ENCODE measurements at regions not wholly inside any gene's neighbourhood (a gene's known extent, or its start where the extent isn't known, plus 50 kb on each side); places are given as distances from the start of the nearest gene placed in this dataset.

DNA sequence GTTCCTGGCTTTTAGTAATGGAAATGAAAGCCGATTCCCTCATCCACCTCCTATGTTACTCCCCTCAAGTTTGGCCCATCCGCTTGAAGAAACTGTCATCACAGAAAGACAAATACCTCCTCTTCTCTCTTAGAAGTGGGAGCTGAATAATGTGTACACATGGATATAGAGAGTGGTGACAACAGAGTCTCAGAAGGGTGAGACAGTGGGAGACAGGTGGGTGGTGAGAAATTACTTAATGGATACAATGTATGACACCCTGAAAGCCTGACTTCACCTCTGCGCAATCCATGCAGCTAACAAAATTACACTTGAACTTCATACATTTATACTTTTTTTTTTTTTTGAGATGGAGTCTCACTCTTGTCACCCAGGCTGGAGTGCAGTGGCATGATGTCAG is 217.5 kb downstream of the SKIDA1 start:
- TF ChIP-seq, protein P1, sequence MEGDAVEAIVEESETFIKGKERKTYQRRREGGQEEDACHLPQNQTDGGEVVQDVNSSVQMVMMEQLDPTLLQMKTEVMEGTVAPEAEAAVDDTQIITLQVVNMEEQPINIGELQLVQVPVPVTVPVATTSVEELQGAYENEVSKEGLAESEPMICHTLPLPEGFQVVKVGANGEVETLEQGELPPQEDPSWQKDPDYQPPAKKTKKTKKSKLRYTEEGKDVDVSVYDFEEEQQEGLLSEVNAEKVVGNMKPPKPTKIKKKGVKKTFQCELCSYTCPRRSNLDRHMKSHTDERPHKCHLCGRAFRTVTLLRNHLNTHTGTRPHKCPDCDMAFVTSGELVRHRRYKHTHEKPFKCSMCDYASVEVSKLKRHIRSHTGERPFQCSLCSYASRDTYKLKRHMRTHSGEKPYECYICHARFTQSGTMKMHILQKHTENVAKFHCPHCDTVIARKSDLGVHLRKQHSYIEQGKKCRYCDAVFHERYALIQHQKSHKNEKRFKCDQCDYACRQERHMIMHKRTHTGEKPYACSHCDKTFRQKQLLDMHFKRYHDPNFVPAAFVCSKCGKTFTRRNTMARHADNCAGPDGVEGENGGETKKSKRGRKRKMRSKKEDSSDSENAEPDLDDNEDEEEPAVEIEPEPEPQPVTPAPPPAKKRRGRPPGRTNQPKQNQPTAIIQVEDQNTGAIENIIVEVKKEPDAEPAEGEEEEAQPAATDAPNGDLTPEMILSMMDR (IDR thresholded peaks at IDR 0.05), result no peak
- no peak for TF ChIP-seq ZFX (IDR thresholded peaks at IDR 0.05; ENCODE audit: borderline replicate concordance)
- no peak overlapping the region for H3K27ac ChIP-seq

DNA sequence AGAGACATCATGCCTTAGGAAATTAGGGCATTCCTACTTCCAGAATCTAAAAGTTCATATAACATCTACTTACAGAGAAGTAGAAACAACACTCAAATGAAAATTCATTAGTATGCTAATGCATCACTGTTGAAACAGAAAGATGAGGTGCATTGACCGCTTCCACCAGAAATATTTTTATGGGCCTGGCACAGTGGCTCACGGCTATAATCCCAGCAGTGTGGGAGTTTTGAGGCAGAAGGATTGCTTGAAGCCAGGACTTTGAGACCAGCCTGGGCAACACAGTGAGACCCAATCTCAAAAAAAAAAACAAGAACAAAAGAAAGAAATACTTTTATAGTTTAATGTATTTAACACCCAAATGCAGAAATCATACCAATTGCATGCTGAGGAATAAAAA is 220.9 kb downstream of the SKIDA1 start:
- no peak for TF ChIP-seq ZFX (IDR thresholded peaks at IDR 0.05; ENCODE audit: borderline replicate concordance)
- TF ChIP-seq, protein P1 (IDR thresholded peaks at IDR 0.05), result no peak
- no peak overlapping the region for H3K27ac ChIP-seq

DNA sequence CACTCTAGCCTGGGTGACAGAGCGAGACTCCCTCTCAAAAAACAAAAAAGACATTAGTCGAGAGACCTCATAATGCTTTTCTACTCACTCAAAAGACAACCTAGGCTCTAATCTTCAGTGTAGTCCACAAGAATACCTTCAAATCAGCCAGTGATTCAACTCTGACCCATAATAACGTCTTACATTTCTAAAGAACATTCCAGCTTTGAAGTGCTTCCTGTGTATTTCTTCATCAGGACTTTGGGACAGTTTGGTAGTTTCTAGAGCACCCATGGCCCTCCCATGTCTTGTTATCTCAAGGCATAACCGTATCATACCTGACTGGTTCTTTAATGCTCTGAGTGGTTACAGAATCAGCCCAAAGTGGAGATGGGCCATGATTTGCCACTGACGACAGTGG is 221.3 kb downstream of the SKIDA1 start:
- no peak overlapping the region for H3K27ac ChIP-seq
- TF ChIP-seq, protein P1 (IDR thresholded peaks at IDR 0.05), result no peak
- TF ChIP-seq ZFX (IDR thresholded peaks at IDR 0.05; ENCODE audit: borderline replicate concordance), result no peak

DNA sequence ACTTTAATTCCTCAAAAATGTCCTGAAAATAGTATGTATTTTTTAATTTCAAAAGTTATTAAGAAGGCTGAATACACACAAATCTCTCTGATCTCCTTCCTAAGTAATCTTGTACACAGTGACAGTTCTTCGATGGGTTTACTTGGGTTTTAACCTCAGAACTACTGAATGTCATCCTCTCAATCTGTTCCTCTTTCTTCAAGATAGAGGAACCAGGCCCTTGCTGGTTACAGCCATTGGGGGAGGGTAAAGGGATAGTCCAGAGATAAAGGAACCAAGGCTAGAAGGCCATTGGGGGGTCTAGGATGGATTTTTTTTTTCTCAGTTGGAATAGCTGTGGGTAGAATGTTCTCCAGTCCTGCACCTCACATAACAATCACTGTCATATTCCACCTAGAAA is 224.9 kb downstream of the SKIDA1 start:
- TF ChIP-seq, protein P1 (IDR thresholded peaks at IDR 0.05), result no peak
- no peak for TF ChIP-seq ZFX (IDR thresholded peaks at IDR 0.05; ENCODE audit: borderline replicate concordance)
- H3K27ac ChIP-seq, result no peak overlapping the region

DNA sequence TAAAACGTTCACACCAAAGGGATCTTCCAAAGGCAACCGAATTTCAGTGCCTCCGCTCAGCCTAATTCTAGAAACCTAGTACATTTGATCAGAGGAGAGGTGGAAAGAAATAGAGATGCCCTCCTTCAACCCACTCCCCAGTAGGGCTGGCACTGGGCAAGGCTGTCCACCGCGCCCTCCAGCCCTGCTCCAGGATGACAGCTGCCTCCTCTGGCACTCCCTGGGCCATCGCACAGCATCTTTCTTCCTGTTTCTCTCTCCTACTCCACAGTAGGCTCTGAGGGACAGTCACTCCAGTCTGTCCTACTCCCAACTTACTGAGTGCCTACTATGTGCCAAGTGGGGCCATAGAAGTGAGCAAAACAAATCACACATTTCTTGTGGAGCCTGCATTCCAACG is 226.2 kb downstream of the SKIDA1 start:
- no peak overlapping the region for H3K27ac ChIP-seq
- TF ChIP-seq, protein P1 (IDR thresholded peaks at IDR 0.05), result no peak
- TF ChIP-seq ZFX (IDR thresholded peaks at IDR 0.05; ENCODE audit: borderline replicate concordance), result no peak

DNA sequence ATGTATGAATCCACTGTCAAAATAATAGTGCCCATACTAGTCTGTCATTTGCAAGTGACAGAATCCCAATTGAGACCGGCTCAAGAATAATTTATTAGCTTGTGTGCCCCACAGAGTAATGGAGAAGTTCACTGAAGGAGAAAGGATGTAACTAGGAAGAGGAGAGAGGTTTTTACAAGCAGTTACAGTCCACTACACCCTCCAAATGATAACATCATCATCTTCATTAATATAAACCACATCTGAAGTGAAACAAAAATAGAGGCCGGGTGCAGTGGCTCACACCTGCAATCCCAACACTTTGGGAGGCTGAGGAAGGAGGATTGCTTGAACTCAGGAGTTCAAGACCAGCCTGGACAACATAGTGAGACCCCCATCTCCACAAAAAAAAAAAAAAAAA is 226.8 kb downstream of the SKIDA1 start:
- TF ChIP-seq, protein P1 (IDR thresholded peaks at IDR 0.05), result no peak
- no peak for TF ChIP-seq ZFX (IDR thresholded peaks at IDR 0.05; ENCODE audit: borderline replicate concordance)

DNA sequence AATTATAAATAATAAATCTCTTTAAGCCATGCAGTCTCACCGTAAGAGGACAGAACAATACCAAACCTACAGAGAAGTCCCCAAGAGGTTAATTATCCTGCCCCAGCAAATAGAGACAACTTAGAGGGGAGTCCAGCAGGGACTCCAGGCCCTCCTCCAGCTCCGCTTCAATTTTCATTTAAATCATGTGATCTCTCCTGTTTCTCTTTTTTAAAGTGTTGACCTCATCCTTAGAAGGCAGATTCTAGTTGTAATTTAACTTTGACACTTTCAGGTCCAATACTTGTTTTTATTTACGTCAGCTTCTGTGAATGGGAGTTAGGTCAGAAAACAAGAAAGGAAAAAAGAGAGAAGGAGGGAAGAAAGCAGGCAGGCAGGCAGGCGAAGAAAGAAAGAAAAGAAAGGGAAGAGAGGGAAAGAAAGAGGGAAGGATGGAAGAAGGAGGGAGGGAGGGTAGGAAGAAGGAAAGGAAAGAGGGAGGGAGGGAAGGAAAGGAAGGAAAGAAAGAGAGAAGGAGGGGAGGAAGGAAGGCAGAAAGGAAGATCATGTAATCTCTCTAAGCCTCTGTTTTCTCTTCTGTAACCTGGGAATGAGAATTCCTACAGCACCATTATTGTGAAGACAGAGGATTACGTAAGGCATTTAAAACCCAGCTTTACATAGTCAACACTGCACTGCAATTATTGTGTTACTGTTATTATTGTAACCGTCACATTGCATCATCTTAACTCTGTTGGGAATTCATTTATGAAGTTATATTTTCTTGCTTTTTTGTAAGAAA is 227.7 kb downstream of the SKIDA1 start:
- H3K27ac ChIP-seq, result no peak overlapping the region
- TF ChIP-seq ZFX (IDR thresholded peaks at IDR 0.05; ENCODE audit: borderline replicate concordance), result no peak
- TF ChIP-seq, protein P1 (IDR thresholded peaks at IDR 0.05), result no peak

More for the DNA sequence above, 226.8 kb downstream of the SKIDA1 start:
- no peak overlapping the region for H3K27ac ChIP-seq
